Amniotic epithelial cell (primary cell): ENCODE measurements at regions not wholly inside any gene's neighbourhood (a gene's known extent, or its start where the extent isn't known, plus 50 kb on each side); places are given as distances from the start of the nearest gene placed in this dataset.
"Not testable (repeated sequence)": the region's sequence is repeated elsewhere in the genome, so short reads cannot be mapped to it uniquely, and the experiment has no call there.

ENCODE experiments used
- DNase-seq: peaks from one replicate; pipeline ENCODE4 v3.0.0-alpha.2; 2010; ENCODE audit warnings: low read depth

DNA sequence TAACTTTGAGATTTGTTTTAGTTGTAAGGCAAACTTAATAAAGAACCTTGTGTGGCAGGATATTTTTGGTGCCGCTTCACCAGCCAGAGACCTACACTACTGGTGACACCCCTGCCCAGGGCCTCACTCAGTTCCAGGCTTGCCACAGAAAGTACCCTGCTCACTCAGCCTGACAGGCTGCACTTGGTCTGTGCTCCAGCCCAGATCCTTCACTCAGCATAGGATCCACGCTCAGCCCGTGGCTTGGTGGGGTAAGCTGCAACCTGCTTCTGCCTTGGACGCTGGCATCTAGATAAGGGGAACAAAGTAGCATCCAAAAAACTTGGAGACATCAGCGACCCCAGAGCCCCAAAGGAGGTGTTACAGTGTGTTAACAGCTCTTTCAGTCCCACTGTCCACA lies 825.5 kb downstream of the EPHA3 start:
- no peak for DNase-seq

DNA sequence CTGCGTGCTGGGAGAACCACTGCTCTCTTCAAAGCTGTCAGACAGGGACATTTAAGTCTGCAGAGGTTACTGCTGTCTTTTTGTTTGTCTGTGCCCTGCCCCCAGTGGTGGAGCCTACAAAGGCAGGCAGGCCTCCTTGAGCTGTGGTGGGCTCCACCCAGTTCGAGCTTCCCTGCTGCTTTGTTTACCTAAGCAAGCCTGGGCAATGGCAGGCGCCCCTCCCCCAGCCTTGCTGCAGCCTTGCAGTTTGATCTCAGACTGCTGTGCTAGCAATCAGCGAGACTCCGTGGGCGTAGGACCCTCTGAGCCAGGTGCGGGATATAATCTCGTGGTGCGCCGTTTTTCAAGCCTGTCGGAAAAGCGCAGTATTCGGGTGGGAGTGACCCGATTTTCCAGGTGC lies 837.0 kb downstream of the EPHA3 start:
- DNase-seq = not testable (repeated sequence)

DNA sequence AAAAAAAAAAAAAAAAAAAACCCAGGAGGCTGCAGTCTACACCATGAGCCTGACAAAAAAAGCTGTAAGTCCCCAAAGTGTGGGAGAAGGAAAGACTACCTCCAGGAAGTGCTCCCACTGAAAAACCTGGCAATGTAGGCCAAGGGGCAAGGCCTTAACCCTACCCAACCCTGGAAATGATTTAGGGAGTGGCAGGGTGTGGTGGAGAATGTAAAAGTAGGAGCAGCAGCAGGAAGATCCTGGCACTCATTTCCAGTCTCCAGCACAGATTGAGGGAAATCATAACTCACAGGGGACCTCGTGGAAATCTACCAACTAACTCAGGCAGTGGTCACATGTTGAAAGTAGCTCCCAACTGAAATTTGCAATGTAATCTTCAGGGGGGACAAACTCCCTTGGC lies 839.5 kb downstream of the EPHA3 start:
- no peak for DNase-seq

DNA sequence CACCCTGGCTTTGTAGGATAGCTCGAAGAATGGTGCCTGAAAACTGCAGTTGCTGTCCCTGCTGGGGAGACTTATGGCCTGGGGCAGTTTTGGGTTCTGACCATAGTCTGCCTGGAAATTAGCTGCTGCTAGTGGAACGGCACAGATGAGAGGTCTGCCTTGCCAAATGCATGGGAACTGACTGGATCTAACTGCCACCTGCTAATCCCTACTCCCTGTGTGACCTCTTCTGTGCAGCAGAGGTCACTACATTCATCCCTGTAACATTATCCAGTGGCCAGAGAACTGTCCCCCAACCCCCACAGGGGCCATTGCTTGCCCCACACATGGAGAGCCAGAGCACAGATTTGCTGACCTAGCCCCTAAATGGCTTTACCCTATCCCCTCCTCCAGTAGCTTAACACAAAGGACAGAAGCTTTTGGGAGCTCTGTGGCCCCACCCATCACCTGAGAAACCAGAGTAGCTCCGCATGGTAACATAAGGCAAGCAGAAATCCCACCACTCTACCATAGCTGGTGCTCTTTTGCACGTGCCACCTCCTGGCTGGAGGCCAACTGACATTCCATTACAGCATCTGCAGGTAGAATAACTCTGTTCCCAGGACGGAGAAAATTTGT lies 840.0 kb downstream of the EPHA3 start:
- no peak for DNase-seq

DNA sequence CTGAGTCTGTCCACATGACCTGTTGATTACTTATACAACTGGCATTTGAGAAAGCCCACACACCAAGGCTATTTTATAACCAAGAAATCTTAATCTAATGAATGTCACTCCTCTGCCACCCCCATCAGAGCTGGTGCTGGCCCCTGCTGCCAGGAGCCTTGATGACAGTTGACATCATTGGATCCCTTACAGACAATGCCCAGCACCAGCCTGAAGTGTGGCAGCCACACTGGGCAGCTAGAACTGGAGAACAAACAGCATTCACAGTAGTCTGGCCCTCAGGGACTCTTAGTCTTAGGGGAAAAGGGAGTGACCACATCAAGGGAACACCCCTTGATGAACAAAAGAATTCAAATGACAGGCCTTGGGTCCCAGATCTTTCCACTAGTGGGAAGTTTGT lies 840.6 kb downstream of the EPHA3 start:
- DNase-seq = no peak

DNA sequence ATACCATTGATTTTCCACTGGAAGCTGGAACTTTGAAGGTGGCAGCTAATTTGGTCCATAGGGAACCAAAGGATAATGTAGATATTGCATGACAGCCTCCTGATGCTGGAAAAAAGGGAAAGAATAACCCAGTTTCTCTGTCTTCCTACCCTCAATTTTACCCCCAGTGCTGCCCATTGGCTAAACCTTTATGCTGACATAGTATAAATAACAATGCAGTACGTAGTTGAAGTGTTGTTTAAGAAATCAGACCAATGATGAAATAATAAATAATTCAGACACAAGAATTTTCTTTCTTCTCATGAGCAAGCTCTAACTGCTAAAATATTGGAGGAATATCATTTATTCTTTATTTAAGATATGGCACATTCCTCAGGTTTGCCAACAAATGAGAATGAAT lies 843.4 kb downstream of the EPHA3 start:
- DNase-seq = no peak

DNA sequence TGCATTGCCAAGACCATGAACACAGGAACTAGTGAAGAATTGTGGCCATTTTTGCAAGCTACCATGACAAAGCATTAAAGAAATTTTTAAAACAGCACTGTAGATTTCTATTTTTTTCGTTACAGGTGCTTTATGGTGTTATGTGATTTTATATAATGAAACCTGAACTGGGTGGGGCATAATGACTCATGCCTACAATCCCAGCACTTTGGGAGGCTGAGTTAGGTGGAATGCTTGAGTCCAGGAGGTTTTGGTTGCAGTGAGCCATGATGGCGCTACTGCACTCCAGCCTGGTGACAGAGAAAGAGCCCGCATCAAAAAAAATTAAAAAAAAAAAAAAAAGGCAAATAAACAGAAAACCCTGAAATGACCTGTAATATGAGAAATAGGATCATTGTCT lies 846.7 kb downstream of the EPHA3 start:
- DNase-seq = no peak

DNA sequence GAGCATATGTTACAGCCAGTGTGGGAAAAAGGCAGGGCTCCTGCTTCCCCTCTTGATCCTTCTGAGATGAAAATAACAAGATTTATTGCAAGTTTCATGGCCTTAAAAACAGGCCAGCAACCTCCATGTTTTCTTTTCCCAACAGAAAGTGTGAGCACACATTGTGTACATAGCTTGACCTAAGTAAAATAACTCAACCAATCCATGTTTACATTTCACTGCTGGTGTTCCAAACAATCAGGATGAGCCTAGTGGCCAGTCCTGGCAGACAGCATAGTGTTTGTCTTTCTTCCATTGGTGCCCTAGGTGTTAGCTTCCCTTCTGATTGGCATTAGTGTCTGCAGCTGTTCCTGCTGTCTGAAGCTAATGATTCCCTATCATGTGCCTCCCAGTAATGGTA lies 847.7 kb downstream of the EPHA3 start:
- DNase-seq = no peak

DNA sequence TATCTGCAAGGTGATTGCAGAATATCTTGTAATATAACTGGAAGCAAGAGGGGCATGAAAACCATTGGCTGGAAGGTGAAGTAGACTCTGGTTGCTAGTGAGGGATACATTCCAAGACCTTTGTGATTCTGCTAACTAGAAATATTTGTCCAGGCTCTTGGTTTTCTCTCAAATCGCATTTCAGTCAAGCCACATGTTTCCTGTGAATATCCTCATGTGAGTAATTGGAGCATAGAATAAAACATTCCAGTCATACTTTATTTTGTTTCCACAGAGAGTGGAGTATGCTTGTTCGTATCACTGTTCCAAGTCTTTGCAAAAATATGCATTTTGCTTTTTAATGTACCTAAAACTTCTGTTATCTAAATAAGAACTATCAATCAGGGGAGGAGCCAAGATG lies 850.0 kb downstream of the EPHA3 start:
- peak; percentile 27 for DNase-seq

DNA sequence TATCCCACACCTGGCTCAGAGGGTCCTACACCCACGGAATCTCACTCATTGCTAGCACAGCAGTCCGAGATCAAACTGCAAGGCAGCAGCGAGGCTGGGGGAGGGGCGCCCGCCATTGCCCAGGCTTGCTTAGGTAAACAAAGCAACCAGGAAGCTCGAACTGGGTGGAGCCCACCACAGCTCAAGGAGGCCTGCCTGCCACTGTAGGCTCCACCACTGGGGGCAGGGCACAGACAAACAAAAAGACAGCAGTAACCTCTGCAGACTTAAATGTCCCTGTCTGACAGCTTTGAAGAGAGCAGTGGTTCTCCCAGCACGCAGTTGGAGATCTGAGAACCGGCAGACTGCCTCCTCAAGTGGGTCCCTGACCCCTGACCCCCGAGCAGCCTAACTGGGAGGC lies 850.7 kb downstream of the EPHA3 start:
- DNase-seq = not testable (repeated sequence)

DNA sequence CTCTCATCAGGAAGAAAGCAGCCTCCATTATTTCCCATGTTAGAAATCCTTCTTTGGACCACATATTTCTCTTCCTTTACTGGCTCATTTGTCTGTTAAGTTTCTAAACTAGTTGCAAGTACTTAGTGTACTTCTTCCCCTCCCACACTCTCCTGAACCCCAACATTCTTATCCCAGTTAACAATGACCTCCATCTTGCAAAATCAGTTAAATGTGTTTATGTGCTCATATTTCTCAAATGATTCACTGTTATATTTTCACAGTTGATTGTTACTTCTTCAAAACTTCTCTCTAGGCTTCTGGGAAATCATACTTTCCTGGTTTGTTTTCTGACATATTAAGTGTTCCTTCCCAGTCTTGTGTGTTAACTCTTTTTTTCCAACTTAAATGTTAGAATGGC lies 856.9 kb downstream of the EPHA3 start:
- DNase-seq = peak; percentile 92

DNA sequence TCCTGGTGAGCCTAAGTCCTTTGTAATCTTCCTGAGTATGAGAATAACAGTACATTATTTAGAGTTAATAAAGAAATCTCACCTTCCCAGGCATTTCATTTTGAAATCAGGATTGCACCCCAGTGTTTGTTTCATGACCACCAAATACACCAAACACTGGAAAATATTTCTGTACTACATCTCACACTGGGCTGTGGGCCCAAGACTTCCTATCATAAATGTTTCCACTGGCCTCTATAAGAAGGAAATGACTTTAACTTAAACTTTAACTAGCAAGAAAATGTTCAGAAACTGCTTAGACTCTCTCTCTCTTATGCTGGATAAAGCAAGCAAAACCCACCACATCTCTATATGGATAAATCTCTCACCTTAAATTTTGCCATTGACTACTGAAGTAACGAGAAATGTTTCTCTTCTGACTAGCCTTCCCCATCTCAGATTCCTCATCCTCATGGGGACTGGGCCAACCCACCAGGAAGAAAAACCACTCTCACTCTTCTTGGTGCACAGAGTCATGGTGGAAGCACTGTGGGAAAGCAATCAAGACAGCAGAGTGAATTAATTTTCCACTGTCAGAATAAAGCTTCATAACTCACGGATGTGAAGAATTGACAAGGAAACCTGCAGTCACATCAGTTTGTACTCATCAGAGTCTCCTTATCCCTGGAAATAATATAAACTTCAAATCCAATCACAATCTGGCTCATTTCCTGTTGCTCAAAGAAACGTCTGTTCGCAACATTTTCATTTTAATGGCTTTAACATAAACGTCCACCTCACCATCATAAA lies 859.6 kb downstream of the EPHA3 start:
- no peak for DNase-seq

DNA sequence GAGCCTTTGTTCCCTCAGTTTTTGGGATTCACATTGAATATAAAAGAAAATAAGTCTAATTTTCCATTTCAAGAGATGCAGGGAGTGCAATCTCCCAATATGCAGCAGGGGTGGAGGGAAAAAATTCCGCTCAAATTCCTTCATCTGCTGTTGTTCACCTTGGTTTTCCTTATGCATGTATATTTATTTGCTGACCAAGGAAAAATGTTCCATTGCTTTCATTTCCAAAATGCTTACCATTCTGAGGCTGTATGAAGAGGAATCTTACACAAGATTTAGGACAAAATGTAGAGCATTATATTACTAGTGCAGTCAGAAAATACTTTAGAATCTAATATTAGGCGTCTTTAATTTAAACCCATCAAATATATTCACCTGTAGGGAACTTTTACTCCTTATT lies 863.9 kb downstream of the EPHA3 start:
- DNase-seq = no peak

DNA sequence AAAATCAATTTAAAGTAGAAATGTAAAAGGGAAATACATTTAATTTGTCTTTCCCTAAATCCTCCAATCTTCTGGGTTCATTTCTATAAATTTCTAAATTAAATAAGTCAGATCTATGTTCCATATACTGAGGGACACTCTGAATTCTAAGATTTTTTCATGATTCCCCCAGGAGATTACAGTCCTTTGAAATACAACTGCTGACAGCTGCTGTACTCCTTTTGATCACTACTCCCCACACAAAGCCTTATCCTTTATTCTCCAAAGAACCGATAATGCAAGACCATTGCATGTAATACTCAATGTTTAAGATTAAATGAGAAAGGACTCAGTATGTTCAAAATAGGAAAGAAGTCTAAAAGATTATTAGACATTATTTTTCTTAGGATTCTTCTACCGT lies 865.7 kb downstream of the EPHA3 start:
- DNase-seq = no peak

DNA sequence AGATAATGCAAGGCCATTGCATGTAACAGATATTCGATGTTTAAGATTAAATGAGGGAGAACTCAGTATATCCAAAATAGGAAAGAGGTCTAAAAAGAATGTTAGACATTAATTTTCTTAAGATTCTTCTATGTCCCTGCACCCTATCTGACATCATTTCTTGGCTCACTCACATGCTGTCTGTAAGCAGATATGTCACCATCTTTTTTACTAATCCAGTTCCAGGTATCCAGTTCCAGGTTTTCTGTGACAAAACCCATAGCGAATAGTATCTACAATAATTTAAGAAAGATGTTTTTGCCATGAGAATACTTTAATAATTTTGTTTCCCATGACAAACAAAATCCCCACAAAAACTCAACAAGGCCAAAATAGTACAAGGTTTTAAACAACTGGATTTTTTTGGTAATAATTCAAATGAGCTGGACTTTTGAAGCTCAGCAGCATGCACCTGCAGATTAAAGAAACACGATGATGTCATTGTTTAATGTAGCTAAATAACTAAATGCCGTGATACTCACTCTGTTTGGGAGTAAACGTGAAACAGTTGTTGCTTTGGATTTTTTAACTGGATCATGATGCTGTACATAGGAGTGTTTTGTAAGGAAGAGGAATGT lies 867.6 kb downstream of the EPHA3 start:
- no peak for DNase-seq

DNA sequence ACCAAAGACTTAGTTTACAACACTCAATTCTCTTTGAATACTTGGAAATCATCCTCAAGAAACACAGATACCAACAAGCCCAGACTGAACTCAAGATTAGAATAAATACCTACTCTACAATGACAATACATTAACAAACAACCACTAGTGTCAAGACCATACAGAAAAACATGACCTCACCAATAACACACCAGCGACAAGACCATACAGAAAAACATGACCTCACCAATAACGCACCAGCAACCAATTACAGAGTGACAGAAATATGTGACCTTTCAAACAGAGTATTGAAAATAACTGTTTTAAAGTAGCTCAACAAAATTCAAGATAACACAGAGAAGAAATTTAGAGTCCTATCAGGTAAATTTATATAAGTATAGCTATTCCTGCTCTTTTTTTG lies 876.0 kb downstream of the EPHA3 start:
- DNase-seq = no peak

DNA sequence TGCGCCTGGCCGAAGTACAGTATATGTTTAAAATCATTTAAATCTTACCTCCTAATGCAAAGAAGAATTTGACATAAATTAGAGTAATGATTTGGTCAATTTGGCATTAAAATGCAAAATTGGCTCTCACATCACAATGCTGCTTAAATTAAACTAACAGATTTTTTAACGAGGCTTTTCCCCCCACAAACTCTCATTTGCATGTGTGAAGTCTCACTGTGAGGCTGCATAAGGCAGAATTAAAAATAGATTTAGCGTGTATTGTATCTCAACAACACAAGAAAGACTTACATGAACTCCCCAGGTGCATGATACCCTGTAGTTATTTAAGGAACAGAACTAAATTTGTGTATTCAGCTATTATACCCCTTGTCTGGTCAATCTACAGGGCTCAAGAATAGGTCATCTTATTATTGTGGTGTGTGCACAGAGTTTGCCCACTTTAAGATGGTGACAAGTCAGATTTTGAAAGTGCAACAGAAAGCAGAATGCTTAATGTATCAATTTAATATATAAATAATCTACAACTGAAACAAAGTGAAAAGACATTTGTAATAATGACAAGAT lies 897.9 kb downstream of the EPHA3 start:
- no peak for DNase-seq

DNA sequence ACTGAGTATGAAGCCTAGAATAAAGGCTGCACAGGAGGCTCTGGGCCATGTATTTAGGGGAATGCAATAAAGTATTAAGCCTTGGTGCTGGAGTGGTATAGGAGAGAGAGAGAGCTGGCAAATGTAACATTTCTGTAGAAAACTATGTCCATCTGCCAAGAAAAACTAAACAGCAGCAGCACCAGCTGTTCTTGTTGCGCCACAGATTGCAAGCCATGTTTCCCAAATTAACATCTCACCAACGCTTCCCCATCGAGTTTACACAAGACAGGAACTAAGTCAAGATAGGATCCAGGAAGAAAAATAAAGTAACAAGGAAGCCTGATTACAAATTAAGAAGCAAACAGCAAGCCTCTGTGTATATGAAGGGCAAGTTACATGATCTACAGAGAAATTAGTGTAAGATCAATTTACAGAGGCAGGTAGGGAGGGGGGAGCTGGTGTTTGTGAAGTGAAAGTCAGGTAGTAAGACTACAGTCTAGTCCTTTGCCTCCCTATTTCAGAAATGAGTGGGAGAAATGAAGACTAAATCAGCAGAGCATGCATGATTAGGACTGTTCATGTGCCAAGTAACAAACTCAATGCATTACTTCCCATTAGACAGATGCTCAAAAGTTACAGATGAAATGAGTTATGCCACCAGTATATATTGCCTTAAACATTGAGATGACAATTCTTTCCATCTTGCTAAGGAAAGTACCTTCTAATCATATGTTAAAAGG lies 900.5 kb downstream of the EPHA3 start:
- DNase-seq = peak; percentile 50

DNA sequence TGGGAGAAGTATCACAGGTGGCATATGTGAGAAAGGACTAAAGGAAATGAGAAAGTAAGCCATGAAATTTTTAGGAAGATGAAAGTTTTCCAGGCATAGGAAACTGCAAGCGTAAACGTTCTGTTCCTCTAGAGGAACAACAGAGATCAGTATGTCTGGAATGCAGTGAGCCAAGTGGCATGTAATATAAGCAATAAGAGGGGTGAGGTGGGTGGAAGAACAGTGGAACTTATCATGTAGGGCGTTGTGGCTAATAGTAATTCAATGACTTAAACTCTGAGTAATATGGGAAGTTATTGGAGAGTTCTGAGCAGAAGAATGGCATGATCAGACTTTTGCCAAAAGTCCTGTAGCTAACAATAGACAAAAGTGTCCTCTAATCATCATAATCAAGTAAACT lies 902.9 kb downstream of the EPHA3 start:
- peak; percentile 71 for DNase-seq

DNA sequence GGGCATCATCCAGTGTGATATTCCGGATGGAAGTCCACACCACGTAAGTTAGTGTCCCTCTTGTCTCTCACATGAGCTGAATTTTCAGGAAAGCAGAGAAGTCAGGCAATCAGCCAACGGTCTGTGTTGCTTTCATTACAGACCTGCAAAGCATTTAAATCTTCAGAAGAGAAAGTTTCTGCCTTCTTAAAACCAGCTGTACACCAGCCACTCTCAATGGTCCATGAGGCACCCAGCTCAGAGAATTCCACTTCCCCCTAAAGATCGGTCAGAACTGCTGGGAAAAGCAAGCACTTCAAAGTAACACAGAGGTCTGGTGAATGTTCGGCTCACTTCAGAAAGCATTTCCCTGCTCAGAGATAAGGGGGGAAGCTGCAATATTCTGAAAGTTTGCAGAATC lies 903.7 kb downstream of the EPHA3 start:
- peak; percentile 44 for DNase-seq

DNA sequence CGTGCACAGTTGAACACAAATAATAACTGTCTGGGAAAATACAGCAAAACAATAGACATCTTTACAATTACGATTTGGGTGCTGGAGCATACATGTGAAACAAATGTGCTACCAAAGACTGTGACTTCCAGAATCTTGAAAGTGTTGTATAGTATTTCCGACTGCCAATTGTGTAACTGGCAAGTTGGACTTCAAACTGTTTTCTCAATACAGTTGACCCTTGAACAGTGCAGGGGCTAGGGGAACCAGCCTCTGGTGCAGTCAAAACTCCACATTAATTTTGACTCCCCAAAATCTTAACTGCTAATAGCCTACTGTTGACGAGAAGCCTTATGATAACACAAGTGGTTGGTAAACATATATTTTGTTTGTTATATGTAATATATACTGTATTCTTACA lies 904.2 kb downstream of the EPHA3 start:
- DNase-seq = no peak

DNA sequence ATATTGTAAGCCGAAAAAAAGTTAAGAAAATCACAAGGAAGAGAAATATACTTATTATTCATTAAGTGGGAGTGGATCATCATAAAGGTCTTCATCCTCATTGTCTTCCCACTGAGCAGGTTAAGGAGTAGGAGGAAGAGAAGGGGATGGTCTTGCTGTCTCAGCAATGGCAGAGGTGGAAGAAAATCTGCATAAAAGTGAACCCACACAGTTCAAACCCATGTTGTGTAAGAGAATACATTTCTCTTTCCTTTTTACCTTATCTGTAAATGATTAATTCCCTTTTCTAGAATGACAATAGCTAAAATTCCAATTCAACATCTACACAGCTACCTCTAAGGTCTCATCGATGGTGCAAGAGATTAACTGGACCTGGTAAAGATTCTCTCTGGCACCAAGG lies 904.6 kb downstream of the EPHA3 start:
- DNase-seq = no peak
